Activated naive CD4-positive, alpha-beta T cell treated with Interleukin-2 at 50 U/mL for 16 hours (primary cell): ENCODE measurements at regions not wholly inside any gene's neighbourhood (a gene's known extent, or its start where the extent isn't known, plus 50 kb on each side); places are given as distances from the start of the nearest gene placed in this dataset.

Experiments used
- DNase-seq: peaks from one replicate; pipeline ENCODE4 v3.0.0-alpha.2; 2020

DNA sequence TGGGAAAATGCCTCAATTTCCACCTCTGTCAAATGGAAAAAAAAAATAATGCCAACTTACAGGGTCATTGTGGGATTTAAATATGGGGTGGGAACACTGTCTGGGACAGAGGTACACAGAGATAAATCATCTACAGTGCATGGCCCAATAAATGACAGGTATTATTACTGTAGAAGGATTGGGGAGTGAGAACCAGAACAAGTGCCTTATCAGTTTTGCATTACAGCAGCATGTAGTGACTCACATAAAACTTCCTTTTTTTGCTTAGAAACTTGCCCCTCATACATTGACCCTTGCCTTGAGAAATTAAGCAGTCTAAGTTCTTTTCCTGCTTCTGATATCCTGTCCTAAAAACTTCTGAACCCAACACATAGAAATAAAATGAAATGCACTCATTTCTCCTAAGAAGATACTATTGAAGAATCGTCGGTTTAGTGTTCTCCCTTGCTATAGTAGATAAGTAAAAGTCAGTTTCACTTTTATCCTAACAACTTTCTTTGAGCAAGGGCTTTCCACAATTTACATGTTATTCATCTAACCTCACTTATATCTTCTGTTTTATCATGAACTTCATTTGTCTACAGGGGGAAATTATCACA lies 121.0 kb upstream of the HAAO start:
- no peak for DNase-seq

DNA sequence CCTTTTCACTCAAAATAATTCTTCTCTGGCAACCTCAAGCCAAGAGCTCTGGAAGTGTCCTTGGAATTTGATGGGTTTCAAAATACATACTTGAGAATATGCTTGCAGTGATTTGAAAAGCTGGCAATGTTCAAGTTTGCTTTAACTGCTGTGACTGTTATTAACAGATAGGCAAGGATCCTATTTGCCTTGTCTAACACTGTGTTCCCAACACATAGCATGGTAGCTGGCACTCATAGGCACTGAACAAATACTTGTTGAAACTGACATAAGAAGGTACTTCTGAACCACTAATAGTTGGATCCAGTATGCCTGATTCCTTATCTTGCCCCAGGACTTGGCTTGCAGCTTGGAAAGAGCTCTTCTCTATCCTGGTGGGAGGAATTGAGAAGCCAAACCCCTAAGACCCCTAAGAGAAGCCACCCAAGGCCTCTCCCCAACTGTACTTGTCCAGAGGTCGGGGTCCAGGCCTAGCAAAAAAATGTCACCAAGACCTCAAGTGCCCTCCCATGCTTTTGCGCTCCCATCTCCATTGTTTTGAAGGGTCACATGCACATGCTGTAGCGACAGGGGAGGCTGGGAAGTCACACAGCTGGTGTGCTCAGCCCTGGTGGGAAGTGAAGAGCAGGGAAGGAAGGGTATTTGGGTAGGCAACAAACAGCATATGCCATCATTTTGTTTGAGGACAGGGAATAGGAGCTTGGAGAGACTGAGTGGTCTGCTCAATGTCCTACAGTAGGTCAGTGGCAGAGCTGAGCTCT lies 118.4 kb upstream of the HAAO start:
- DNase-seq = no peak

DNA sequence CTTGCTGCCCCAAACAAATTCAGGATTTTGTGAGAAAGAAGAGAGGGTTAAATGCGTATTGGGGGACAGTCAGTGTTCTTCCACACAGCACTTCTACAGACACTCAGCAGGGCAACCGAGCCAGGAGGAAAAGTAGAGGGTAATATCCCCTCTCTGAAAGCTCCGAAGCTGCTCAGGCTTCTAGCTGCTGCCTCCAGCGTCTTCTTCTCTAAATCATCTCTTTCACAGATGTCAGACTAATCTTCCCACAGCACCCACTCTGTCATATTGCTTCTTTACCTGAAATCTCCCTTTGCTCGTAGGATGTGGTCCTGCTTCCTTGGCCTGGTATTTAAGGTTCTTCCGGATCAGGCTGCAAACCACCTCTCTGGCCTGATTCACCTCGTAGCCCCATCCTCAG lies 117.6 kb upstream of the HAAO start:
- no peak for DNase-seq

DNA sequence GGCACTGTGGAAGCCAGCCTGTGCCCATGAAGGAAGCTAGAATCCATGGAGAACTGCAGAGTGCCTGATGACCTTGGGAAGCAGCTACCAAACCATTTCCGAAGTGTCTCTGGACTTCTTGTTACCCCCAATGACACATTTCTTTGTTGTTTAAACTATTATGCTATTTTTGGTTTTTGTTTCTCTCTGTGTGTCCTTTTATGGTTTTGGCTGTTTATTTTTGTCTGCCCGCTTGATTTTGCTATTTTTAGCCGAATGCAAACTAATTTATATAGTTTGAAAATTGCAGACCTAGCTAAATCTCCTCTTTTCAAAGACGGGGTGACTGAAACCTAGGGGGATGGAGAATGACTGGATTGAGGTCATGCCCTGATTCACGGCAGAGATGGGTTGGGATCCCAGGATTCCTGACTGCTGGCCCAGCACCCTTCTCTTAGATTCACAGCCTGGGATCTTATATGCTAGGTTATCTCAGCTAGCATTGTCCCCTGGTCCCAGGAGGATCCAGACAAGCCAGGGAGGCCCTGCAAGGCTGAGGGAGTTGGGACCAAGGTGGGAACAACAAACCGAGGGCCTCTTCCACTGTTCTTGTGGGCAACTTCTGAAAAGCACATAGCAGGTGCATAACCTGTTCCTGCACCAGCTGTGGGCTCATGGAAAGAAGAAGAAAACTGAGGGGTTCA lies 116.3 kb upstream of the HAAO start:
- no peak for DNase-seq

DNA sequence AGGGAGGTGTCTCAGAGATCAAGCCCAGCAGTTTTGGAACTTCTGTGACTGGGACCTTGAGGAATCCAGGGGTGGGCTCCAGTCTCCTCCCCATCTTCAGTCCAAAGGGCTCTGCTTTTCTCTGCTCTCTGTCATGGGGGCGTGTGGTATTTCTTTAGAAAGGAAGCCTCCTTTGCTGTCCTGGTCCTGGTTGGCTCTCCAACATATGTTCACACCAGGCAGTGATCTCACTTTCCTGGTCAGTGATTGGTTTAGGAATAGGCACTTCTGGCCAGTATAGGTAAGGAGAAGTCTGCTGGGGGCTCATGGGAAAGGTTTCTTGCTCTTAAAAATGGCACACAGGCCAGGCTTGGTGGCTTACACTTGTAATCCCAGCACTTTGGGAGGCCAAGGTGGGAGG lies 115.5 kb upstream of the HAAO start:
- no peak for DNase-seq

DNA sequence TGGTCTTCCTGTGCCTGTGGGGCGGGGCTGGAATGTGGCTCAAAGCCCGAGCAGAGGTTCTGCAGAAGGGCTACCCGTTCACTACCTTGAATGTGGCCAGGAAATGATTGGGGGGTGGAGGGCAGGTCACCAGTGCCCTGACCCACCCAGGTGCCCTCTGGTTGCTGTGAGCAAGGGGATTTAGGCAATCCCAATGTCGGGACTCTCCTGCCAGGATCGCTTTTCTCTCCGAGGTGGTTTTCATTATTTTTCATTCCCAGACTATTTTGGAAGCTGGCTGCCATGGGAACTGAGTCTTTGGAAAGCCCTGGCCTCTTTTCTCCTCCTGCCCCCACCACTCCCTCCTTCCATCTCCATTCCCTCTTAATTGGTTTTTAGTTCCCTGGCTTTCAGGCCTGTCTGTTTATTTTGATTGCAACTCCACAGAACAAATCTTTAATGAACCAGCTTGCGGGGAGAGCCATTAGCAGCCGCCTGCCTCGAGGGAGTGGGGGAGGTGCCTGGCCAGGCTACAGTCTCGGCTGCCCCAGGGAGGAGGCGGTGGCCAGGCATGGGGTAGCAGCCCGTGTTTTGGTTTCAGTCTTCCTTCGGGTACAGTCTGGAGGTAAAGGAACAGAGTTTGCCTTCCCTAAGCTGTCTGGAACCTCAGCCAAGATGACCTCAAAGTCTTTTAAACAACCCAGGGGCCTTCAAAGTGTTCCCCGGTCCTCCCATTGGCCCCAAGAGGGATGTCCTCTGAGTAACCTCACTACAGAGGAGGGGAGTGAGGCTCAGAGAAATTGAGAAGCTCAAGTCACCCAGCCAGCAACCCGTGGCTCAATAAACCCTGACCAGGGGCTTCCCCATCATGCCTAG lies 114.4 kb upstream of the HAAO start:
- DNase-seq = no peak

DNA sequence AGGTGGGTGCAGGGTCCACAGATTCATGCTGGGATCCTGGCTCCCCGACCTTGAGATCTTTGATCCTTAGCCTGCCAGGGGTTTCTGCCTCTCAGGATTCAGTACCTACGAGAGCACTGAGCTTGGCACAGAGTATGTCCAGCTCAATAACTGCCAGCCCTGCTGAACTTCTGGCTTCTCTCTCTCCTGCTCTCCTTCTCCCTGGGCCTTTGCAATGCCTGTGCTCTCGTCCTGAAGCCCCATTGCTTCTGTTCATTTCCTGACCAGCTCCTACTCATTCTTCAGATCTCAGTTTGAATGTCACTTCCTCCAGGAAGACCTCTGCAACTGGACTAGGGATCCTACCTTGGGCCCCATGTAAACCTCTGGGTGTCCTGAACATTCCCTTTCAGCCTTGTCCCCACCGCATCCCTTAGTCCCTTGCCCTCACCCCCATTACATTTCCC lies 113.8 kb upstream of the HAAO start:
- no peak for DNase-seq

DNA sequence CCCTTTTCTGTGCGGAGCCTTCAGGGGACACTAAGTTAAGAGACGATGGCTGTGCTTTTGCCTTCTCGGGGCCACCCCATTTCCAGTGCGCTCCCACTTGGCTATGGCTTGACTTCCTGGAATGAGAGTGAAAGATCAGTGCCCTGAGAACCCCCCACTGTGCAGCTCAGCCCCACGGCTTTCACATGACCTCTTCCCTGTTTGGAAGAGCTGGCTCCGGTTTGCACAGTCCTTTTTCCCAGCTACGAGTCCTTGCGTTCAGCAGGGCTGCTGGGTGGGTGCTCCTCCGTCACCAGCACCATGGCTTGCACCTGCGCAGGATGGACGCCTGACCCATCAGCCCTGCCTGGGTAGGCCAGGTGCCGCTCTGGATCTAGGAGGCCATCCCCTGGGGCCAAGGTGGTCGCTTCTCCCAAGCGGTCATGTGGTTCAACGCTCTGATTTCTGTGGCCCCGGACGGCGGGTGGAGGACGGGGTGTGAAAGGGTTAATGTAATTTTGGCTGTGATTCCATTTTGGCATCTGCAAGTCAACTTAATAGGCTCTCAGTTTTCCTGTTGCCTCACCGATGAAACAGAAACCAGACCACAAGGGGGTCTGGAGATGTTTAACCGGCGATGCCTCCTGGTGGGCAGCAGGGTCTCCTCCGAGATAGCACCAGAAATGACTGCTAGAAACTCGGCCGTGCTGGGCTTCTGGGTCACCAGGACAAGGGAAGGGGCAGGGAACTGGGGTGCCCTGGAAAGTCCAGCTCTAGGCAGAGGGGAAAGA lies 113.1 kb upstream of the HAAO start:
- DNase-seq = no peak

DNA sequence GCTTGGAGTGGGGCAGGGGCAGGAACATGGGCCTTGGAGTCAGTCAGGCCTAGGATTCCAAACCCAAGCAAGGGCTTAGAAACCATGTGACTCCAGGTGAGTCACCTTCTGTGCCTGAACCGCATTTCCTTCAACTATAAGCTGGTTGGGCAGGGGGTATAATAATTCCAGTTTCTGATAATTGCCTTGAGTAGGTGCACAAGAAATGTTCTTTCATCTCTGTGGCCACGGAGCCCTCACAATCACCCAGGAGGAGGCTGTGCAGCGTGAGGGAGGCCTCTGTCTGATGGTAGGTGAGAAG lies 112.1 kb upstream of the HAAO start:
- DNase-seq = no peak

DNA sequence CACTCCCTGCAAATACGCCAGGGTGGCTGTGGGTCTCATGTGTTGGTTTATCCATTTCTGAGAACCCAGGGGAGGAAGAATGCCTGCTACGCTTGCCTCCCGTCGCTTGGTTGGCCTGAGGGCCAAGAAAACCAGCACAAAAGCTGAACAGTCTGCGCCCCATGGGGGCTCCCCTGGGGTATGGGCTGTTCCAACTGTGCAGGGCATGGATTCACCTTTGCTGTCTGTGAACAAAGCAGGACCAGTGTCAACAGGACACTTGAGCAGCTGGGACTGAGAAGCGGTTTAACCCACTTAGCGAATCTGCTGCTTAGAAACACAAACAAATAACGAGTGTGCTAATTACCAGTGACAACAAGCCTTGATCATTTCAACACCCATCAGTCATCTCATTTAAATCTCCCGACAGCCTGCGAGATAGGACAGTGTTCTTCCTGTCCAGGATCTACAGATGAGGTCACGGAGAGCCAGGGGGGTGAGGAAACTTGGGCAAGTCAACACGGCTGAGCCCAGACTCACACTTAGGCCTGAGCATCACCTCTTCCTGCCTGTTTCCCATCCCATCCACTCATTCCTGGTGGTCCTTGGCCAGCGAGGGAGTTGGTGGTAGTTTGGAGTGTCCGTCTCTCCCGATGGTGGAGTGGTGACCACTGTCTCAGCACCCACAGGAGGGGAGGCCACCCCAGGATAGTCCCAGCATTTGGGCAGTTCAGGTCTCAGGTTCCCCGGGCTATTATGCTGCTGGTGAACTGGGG lies 111.6 kb upstream of the HAAO start:
- DNase-seq = no peak

DNA sequence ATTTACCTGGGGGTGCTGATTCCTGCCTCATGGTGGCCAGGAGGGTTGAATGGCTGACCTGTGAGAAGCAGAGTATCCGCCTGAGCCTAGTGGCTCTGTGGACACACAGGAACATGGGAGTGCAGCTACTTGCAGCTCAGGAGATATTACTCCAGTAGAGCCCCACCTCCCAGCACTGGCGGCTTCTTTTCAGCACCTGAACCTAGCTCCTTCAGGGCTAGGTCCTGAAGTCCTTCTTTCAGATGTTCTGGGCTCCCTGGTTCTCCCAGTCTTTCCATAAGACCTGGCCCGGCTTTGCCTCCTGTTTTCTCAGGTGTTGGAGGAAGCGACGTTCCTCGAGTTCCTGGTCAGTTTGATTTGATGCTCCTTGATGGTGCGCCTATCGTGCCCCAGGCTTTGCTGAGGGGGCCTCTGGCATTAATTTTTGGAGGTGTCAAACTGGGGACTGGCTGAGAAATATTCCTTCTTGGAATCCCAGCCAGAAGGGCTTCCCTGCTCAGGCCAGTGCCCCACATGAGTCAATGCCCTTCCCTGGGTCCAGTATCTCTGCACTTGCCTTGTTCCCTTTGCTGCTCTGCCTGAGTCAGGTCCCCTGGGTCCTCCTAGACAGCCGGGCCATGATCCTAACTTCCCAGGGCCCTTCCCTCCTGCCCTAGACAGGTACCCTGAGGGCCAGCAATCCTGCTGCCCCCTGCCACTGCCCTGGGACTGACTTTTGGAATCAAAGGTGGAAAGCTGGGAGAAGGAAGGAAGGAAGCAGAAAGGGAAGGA lies 110.7 kb upstream of the HAAO start:
- DNase-seq = no peak

DNA sequence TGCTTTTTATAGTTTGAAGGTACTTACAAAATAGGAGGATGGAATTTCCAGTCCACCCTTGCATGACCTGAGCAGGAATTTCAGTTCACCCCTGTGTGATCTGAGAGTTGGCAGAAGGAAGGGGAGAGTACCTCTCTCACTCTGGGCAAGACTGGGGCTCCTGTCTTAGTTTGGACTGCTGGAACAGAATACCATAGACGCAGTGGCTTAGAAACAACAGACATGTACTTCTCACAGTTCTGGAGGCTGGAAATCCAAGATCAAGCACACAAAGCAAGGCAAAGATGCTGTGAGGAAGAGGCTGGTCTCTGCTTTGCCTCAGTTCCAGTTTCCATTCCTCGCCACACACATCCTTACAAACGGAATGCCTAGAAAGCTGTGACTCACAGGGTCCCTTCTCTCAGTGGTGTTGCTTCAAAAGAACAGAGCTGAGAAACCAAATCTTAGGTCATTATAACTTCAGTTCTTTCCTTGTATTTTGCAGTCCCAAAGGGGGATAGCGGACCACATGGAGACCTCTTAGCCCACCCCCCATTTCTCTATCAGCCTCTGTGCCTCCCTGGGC lies 108.8 kb upstream of the HAAO start:
- DNase-seq = no peak

DNA sequence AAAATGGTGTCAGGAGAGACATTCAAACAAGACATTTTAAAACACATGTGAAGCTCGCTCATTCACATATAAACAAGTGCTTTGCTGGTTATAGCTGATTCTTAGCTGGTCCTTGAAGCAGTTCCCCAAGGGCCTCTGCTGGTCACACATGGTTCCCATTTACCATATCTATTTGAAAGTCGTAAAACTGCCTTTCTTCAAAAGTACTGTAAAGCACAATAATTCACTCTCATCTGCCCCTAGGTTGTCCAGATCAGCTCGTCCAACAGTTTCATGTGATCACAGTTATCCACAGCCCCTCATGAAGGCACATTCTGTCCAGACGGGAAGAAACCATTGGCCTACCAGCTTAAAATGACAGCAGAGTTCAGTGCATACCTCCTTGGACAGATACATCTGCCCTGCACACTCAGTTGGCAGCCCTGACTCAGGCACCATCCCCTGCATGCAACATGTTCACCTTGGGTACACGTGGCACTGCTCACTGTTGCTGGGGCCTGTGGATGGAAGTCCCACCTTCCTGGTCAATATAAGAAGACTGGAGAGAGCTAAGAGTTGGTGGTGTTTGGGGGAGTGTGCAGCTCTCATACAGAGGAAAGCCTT lies 108.0 kb upstream of the HAAO start:
- no peak for DNase-seq

DNA sequence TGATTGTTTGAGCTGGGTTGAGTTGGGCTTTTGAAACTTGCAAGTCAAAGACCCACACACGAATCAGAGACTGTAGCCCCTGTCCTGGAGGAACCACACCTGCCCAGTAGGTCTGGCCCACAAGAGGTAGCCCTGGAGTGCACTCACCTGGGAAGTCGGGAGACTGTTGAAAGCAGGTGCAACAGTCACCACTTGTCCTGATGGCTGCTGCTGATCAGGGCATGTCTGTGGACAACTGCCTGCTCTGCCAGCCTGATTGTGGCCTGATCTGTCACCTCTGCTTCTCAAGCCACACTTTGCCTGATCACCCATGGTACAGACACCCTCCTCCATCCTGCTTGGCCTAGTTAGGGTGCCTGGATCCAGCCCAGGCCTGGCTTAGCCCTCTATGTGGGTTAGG lies 105.0 kb upstream of the HAAO start:
- DNase-seq = no peak

DNA sequence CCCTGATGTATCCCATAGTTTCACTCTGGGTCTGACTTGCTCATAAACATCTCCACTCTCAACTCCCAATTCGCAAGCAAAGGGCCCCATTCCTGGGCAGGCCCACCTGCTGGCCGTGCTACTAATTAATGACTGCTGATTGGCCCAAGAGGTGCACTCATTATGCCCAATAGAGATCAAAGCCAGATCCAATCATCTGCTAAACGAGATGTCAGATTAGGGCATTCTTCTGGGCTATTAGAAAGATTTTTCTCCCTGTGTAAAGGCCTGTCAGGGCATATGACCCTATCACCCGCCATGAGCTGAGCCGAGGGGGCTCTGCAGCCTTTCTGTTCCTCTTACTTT lies 103.4 kb upstream of the HAAO start:
- DNase-seq = no peak

DNA sequence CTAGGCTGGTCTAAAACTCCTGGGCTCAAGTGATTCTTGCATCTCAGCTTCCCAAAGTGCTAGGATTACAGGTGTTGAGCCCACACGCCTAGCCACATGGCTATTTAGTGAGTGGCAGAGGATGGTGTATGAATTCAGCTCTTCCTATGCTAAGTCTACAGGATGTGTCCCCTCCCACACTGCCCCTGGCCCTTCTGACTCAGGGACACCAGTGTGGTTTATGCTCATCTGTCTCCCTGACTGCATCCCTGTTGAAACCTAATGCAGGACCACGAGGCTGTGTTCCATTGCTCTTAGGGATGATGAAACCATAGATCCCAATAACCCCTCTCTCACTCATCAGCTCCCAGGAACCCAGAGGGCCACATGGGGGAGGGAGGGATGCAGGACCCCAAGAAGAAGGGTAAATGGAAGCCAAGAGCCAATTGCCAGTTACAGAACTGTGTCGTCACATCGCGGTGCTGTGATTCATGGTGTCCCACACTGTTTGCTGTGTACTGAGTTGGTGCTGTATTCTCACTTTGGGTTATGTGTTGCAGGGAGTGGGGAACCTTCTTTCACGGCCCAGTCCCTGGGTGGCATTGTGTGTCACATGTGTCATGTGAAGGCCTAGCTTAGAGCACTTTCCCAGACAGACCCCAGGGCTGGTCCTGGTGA lies 102.9 kb upstream of the HAAO start:
- DNase-seq = no peak

DNA sequence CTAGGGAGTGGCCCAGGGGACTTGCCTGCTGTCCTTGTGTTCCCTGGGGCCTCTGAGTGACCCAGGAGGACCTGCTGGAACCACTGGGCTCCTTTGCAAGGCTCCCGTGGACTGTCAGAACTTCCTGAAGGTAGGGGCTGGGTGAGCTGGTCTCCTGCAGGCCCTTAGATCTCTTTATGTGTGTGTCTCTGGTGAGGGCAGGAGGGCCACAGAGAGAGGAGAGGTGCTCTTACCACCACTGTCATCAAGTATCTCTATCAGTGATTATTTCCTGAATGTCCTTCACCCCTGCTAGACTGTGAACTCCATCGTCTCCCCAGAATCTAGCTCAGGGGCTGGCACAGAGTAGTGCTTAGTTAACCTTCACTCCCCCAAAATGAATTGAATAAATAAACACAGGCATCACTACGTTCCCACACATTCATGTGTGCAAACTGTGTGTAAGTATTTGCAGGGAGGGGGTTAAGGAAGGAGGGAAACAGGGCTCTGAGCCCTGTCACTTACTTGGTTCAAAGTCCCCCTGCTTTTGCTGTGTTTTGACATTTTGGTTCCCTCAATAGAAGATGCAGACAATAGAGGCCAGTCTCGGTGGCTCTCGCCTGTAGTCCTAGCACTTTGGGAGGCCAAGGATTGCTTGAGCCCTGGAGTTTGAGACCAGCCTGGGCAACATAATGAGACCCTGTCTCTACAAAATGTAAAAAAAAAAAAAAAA lies 100.8 kb upstream of the HAAO start:
- no peak for DNase-seq

DNA sequence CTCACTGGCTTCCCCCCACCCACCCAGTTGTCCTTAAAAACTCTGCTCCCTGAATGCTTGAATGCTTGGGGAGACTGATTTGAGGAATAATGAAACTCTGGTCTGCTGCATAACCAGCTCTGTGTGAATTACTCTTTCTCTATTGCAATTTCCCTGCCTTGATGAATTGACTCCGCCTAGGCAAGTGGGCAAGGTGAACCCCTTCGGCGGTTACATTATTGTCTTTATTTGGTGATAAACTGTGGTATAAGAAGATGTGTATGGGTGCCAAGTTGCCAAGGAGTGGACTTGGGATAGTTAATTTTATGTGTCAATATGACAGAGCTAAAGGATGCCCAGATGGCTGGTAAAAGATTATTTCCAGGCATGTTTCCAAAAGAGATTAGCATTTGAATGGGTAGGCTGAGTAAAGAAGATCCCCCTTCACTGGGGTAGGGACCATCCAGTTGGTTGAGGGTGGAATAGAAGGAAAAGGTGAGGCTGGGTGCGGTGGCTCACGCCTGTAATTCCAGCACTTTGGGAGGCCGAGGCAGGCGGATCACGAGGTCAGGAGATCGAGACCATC lies 98.5 kb upstream of the HAAO start:
- no peak for DNase-seq
